Endothelial cell of umbilical vein (primary cell): ENCODE measurements at regions not wholly inside any gene's neighbourhood (a gene's known extent, or its start where the extent isn't known, plus 50 kb on each side); places are given as distances from the start of the nearest gene placed in this dataset.

ENCODE experiments used
- BruUV-seq: library from RNA; stranded (reverse); fragments of 400-500 nt; replicated peaks from 2 replicates; lab custom pipeline; 2021; lab: Mats Ljungman, UMichigan
- CTCF ChIA-PET: fragments of 300-600, 350-600 bp; sonication (Branson Sonifier 250); formaldehyde crosslinking; loops from one replicate; lab custom pipeline; 2021; ENCODE audit warnings: antibody characterized with exemption, inconsistent platforms; lab: Charles Lee
- POLR2A ChIA-PET: fragments of 300-600, 350-600 bp; sonication (Branson Sonifier 250); formaldehyde crosslinking; loops from one replicate; lab custom pipeline; 2021; ENCODE audit warnings: antibody characterized with exemption, inconsistent platforms; lab: Charles Lee
- DNase-seq: peaks from one replicate; pipeline ENCODE4 v3.0.0-alpha.2; 2011; ENCODE audit warnings: low read depth, low spot score
- FAIRE-seq: peaks from 2 replicates; lab custom pipeline; 2011; peaks lifted over from hg19 to GRCh38; lab: Jason Lieb, UNC
- H2AFZ ChIP-seq: 2 replicates; pipeline ENCODE4 v1.6.0; 2012; ENCODE audit warnings: low read depth, low read length, control low read depth, inconsistent platforms
- H3K27ac ChIP-seq: 2 replicates; pipeline ENCODE4 v1.5.1; 2011; ENCODE audit warnings: low read depth, mild to moderate bottlenecking, control low read depth, low read length, moderate library complexity; ENCODE audit not compliant: insufficient read depth
- H3K27me3 ChIP-seq, 2 experiments: 2 replicates each; pipeline versions ENCODE4 v1.6.0 to v1.6.1; 2011; ENCODE audit warnings: low read length in 2 of 2, mixed read lengths in 1 of 2; ENCODE audit not compliant: control insufficient read depth in 2 of 2, insufficient read depth in 2 of 2
- H3K36me3 ChIP-seq, 2 experiments: 2 replicates in 1 of 2; 3 replicates in 1 of 2; pipeline ENCODE4 v1.5.1; 2011; ENCODE audit warnings: low read length in 2 of 2, mild to moderate bottlenecking in 1 of 2, moderate library complexity in 1 of 2; ENCODE audit not compliant: control insufficient read depth in 2 of 2, insufficient read depth in 2 of 2; ENCODE audit errors: extremely low read depth in 1 of 2
- H3K4me1 ChIP-seq: 3 replicates; pipeline ENCODE4 v1.5.1; 2011; ENCODE audit warnings: mild to moderate bottlenecking, low read length; ENCODE audit not compliant: control insufficient read depth, insufficient read depth; ENCODE audit errors: extremely low read depth
- H3K4me2 ChIP-seq: 2 replicates; pipeline ENCODE4 v1.6.1; 2011; ENCODE audit warnings: low read length, control low read depth, mixed read lengths; ENCODE audit not compliant: insufficient read depth
- H3K4me3 ChIP-seq, 3 experiments: fragments of 200-600 bp in 1 of 3; sonication (generic), shearing (Covaris generic) in 1 of 3; replicated peaks in 1 of 3; 2 replicates each; pipeline ENCODE4 v1.5.1; 2011 to 2016; ENCODE audit warnings: control low read depth in 3 of 3, low read length in 3 of 3, mild to moderate bottlenecking in 2 of 3, inconsistent platforms in 1 of 3, low read depth in 1 of 3, moderate library complexity in 1 of 3; ENCODE audit not compliant: insufficient read depth in 1 of 3
- H3K79me2 ChIP-seq: 2 replicates; pipeline ENCODE4 v1.6.0; 2012; ENCODE audit warnings: low read length, inconsistent platforms; ENCODE audit not compliant: control insufficient read depth, insufficient read depth
- H3K9ac ChIP-seq: replicated peaks from 2 replicates; pipeline ENCODE3; 2011; ENCODE audit warnings: low read length, control low read depth; ENCODE audit not compliant: insufficient read depth; ENCODE audit errors: extremely low read depth
- H3K9me1 ChIP-seq: replicated peaks from 3 replicates; pipeline ENCODE4 v1.6.0; 2011; ENCODE audit warnings: mild to moderate bottlenecking, low read length; ENCODE audit not compliant: control insufficient read depth, insufficient read depth; ENCODE audit errors: extremely low read depth
- H3K9me3 ChIP-seq: replicated peaks from 2 replicates; pipeline ENCODE4 v1.5.1; 2012; ENCODE audit warnings: low read length, inconsistent platforms; ENCODE audit not compliant: control insufficient read depth, insufficient read depth
- H4K20me1 ChIP-seq: replicated peaks from 2 replicates; pipeline ENCODE3; 2011; ENCODE audit warnings: mild to moderate bottlenecking, low read length; ENCODE audit not compliant: control insufficient read depth, insufficient read depth; ENCODE audit errors: extremely low read depth
- CTCF ChIP-seq, 2 donors: IDR thresholded peaks; 1 replicate in 1 of 2; 2 replicates in 1 of 2; pipeline ENCODE4 v1.5.1; 2011; ENCODE audit warnings: low read length in 2 of 2, mild to moderate bottlenecking in 2 of 2, moderate library complexity in 2 of 2, control low read depth in 1 of 2, inconsistent platforms in 1 of 2, low read depth in 1 of 2; ENCODE audit not compliant: insufficient read depth in 1 of 2; ENCODE audit errors: extremely low read depth in 1 of 2
- EZH2 ChIP-seq: IDR thresholded peaks from 2 replicates; pipeline ENCODE4 v1.6.1; 2012; ENCODE audit warnings: borderline replicate concordance, low read depth, mild to moderate bottlenecking, moderate library complexity, low read length, inconsistent platforms; ENCODE audit not compliant: severe bottlenecking
- FOS ChIP-seq: IDR thresholded peaks from 2 replicates; pipeline ENCODE4 v1.6.1; 2011; ENCODE audit warnings: mild to moderate bottlenecking, low read length, moderate library complexity, borderline replicate concordance; ENCODE audit not compliant: insufficient read depth
- GATA2 ChIP-seq: IDR thresholded peaks from 2 replicates; pipeline ENCODE4 v1.7.0; 2011; ENCODE audit warnings: low read depth, mild to moderate bottlenecking, moderate library complexity, mixed read lengths, low read length; ENCODE audit not compliant: insufficient read length, insufficient read depth
- JUN ChIP-seq: IDR thresholded peaks from 2 replicates; pipeline ENCODE4 v1.6.1; 2011; ENCODE audit warnings: borderline replicate concordance, low read depth; ENCODE audit not compliant: insufficient read length, insufficient read depth
- MAX ChIP-seq: IDR thresholded peaks from 2 replicates; pipeline ENCODE4 v1.6.1; 2011; ENCODE audit not compliant: insufficient read depth, insufficient read length
- MYC ChIP-seq: IDR thresholded peaks from one replicate; pipeline ENCODE4 v1.6.1; 2011; ENCODE audit warnings: mild to moderate bottlenecking, low read depth, low read length
- POLR2A ChIP-seq: IDR thresholded peaks from 2 replicates; pipeline ENCODE4 v1.6.1; 2012; ENCODE audit warnings: low read depth, mild to moderate bottlenecking, control low read depth, low read length
- POLR2AphosphoS5 ChIP-seq: IDR thresholded peaks from 2 replicates; pipeline ENCODE4 v1.6.1; 2012; ENCODE audit warnings: low read depth, mild to moderate bottlenecking, control low read depth, low read length, moderate library complexity; ENCODE audit not compliant: insufficient read depth
- dilution Hi-C: fragments of 300-500 bp; cut with MboI; formaldehyde crosslinking; loops from one replicate; pipeline ENCODE4 v1.15.0; 2019; ENCODE audit warnings: low sequenced_read_pairs; ENCODE audit not compliant: extremely low pct_ligation_motif_present
- intact Hi-C: fragments of 100-400 bp; cut with micrococcal nuclease; formaldehyde crosslinking; loops from one replicate; pipeline ENCODE4 v1.10.0; 2022

- H3K36me3 ChIP-seq, result no peaks in the 10 kb centered on the region
- H3K27me3 ChIP-seq, result no peaks in the 10 kb centered on the region
- no peak overlapping the region for H3K4me3 ChIP-seq
- BruUV-seq, result no TSS peak
- no peaks in the 10 kb centered on the region for H3K9me3 ChIP-seq
- no peaks in the 10 kb centered on the region for H3K9me1 ChIP-seq
- DNase-seq (no peak), FAIRE-seq (no peak)
- H3K9ac ChIP-seq, result no peak overlapping the region
- no peak overlapping the region for H3K4me2 ChIP-seq
- no peaks in the 10 kb centered on the region for H3K4me1 ChIP-seq
- TF ChIP-seq MYC (no peak), GATA2 (no peak), JUN (no peak), CTCF (IDR thresholded peaks at IDR 0.05; ENCODE audit: extremely low read depth in 1 of 2, insufficient read depth in 1 of 2, low read depth in 1 of 2, low read length in 2 of 2) (no peak), MAX (no peak), POLR2A (no peak), POLR2AphosphoS5 (no peak), EZH2 (no peak), FOS (no peak)
- no peaks in the 10 kb centered on the region for H4K20me1 ChIP-seq
- intact Hi-C loops (no loop called here), dilution Hi-C loops (no loop called here)
- CTCF ChIA-PET, result interaction anchor here (1.0 kb wide), 2 partner anchors 9 to 13 kb away, joined by 3 read pairs; no protein-coding TSS in a partner anchor
- POLR2A ChIA-PET, result no interaction called here
- no peak overlapping the region for H2AFZ ChIP-seq
- no peaks in the 10 kb centered on the region for H3K79me2 ChIP-seq
- no peak overlapping the region for H3K27ac ChIP-seq
Observed at GRCh38 chr13:102932331-102932730, 86.5 kb downstream of the ERCC5 start.
